GM12892 (cell line): ENCODE measurements at regions not wholly inside any gene's neighbourhood (a gene's known extent, or its start where the extent isn't known, plus 50 kb on each side); places are given as distances from the start of the nearest gene placed in this dataset.

Experiments
- POLR2A ChIP-seq: IDR thresholded peaks from 2 replicates; pipeline ENCODE4 v1.6.1; 2011; ENCODE audit warnings: low read depth, low read length, control low read depth
- POLR2AphosphoS5 ChIP-seq: IDR thresholded peaks from 2 replicates; pipeline ENCODE4 v1.6.1; 2011; ENCODE audit warnings: low read depth, low read length, control low read depth
- TAF1 ChIP-seq: IDR thresholded peaks from 2 replicates; pipeline ENCODE4 v1.6.1; 2011; ENCODE audit warnings: low read depth, mild to moderate bottlenecking, control low read depth, low read length, borderline replicate concordance

GRCh38 chr15:87263296-87263695 lies 993.2 kb downstream of the NTRK3 start:
- TF ChIP-seq POLR2A (no peak), POLR2AphosphoS5 (no peak), TAF1 (no peak)
